ENCODE measurements at regions not wholly inside any gene's neighbourhood (a gene's known extent, or its start where the extent isn't known, plus 50 kb on each side); places are given as distances from the start of the nearest gene placed in this dataset.

DNA sequence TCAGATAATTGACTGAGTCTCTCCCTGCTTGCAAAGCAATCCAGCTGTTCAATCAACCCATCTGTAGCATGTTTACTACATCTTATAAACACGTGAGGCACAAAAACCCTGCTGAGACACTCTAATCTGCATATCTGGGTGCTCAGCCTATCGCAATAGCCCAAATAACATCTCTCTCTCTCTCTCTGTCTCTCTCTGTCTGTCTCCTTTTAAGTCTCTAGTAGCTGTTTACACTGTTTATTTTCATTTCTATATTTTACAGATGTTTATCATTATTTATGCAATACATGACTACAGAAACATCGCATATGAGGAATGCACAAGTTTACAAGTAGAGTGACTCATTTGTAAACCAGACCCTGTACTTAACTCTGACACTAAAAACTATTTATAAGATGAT is 422.1 kb upstream of the DSEL start:
- Histone ChIP-seq H3K23me2 (ENCODE audit: low read depth, low read length) (no peaks in the 10 kb centered on the region), H4K8ac (ENCODE audit: extremely low read depth, insufficient read depth, low read length) (no peak overlapping the region), H3K4ac (replicated peaks; ENCODE audit: insufficient read length, low read depth, low read length) (no peak overlapping the region), H2BK120ac (replicated peaks; ENCODE audit: low read depth, low read length) (no peak overlapping the region), H3K79me2 (ENCODE audit: control insufficient read depth in 1 of 2, insufficient read depth in 2 of 2, low read length in 2 of 2) (no peaks in the 10 kb centered on the region), H3K4me3 (ENCODE audit: extremely low read depth in 1 of 4, insufficient read depth in 2 of 4, low read depth in 3 of 4, low read length in 4 of 4) (no peak overlapping the region), H3K27ac (ENCODE audit: low read depth, low read length) (no peak overlapping the region), H2BK20ac (ENCODE audit: low read length) (no peak overlapping the region), H2BK5ac (ENCODE audit: low read depth, low read length) (no peak overlapping the region), H4K91ac (replicated peaks; ENCODE audit: insufficient read length, low read length) (no peak overlapping the region), H3K56ac (replicated peaks; ENCODE audit: insufficient read length, low read depth, low read length) (no peak overlapping the region), H2BK12ac (ENCODE audit: low read depth, low read length) (no peak overlapping the region), H3K18ac (ENCODE audit: extremely low read depth, low read length) (no peak overlapping the region), H3K9ac (replicated peaks in 1 of 4; ENCODE audit: extremely low read depth in 1 of 4, low read depth in 3 of 4, low read length in 3 of 4) (no peak overlapping the region), H3K36me3 (ENCODE audit: control insufficient read depth in 2 of 4, insufficient read depth in 4 of 4, low read length in 3 of 4) (no peaks in the 10 kb centered on the region), H3K4me1 (replicated peaks in 1 of 4; ENCODE audit: control insufficient read depth in 3 of 4, insufficient read depth in 4 of 4, low read length in 3 of 4) (no peaks in the 10 kb centered on the region), H3K4me2 (ENCODE audit: insufficient read depth in 1 of 2, low read depth in 2 of 2, low read length in 2 of 2) (no peak overlapping the region), H4K5ac (ENCODE audit: insufficient read length, low read depth, low read length) (no peak overlapping the region), H3K14ac (ENCODE audit: insufficient read length) (no peak overlapping the region), H2AFZ (ENCODE audit: low read length) (0 out of 2 replicates have a peak overlapping the region, but pooled peaks have one; percentile 21), H3K27me3 (replicated peaks in 1 of 4; ENCODE audit: control insufficient read depth in 3 of 4, extremely low read depth in 1 of 4, insufficient read depth in 3 of 4, low read length in 3 of 4) (no peaks in the 10 kb centered on the region), H3K9me3 (ENCODE audit: insufficient read depth in 2 of 2, low read depth in 1 of 2, low read length in 1 of 2) (peaks cover 0 to 2% of the 10 kb centered on the region in 2 experiments; a peak in 1 of 4 replicates), H2BK15ac (ENCODE audit: low read length) (no peak overlapping the region), H4K20me1 (replicated peaks in 1 of 2; ENCODE audit: control insufficient read depth in 1 of 2, insufficient read depth in 2 of 2, low read length in 2 of 2) (no peaks in the 10 kb centered on the region), H3K23ac (ENCODE audit: insufficient read length) (no peak overlapping the region), H2AK5ac (ENCODE audit: low read depth, low read length) (no peak overlapping the region), H3K79me1 (ENCODE audit: low read depth, low read length) (no peaks in the 10 kb centered on the region)
- no peak for DNase-seq (ENCODE audit: low read depth in 1 of 2, low spot score in 2 of 2)
- no peak for FAIRE-seq
- TF ChIP-seq NRF1 (IDR thresholded peaks at IDR 0.05; ENCODE audit: low read depth, low read length) (no peak), CEBPB (IDR thresholded peaks at IDR 0.05; ENCODE audit: low read depth, low read length) (no peak), SIRT6 (IDR thresholded peaks at IDR 0.05; ENCODE audit: low read length) (no peak), BCL11A (IDR thresholded peaks at IDR 0.05; ENCODE audit: low read depth in 2 of 2, low read length in 2 of 2) (no peak), BACH1 (IDR thresholded peaks at IDR 0.05; ENCODE audit: low read length) (no peak), BRCA1 (IDR thresholded peaks at IDR 0.05; ENCODE audit: low read depth, low read length) (no peak), TAF7 (optimal IDR thresholded peaks at IDR 0.05; ENCODE audit: borderline replicate concordance, low read depth, low read length) (no peak), SP2 (IDR thresholded peaks at IDR 0.05; ENCODE audit: low read length) (no peak)
- TF ChIP-seq, protein P1, sequence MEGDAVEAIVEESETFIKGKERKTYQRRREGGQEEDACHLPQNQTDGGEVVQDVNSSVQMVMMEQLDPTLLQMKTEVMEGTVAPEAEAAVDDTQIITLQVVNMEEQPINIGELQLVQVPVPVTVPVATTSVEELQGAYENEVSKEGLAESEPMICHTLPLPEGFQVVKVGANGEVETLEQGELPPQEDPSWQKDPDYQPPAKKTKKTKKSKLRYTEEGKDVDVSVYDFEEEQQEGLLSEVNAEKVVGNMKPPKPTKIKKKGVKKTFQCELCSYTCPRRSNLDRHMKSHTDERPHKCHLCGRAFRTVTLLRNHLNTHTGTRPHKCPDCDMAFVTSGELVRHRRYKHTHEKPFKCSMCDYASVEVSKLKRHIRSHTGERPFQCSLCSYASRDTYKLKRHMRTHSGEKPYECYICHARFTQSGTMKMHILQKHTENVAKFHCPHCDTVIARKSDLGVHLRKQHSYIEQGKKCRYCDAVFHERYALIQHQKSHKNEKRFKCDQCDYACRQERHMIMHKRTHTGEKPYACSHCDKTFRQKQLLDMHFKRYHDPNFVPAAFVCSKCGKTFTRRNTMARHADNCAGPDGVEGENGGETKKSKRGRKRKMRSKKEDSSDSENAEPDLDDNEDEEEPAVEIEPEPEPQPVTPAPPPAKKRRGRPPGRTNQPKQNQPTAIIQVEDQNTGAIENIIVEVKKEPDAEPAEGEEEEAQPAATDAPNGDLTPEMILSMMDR (IDR thresholded peaks at IDR 0.05; ENCODE audit: control extremely low read depth in 1 of 3, insufficient read depth in 1 of 3, low read depth in 1 of 3, low read length in 3 of 3) = no peak
- ChIA-PET CTCF (ENCODE audit: partially characterized antibody) (interaction anchor here (0.6 kb wide), 1 partner anchor 394 kb away, joined by 3 read pairs; no protein-coding TSS in a partner anchor), POLR2A (ENCODE audit: partially characterized antibody) (no interaction called here)
- 88% methylated on average over 3 of the region's 3 CpGs; no CpG with 5 or more reads in 1 of the 2 experiments for WGBS, 2 experiments (ENCODE audit: extremely low coverage in 1 of 2, insufficient coverage in 1 of 2, insufficient read length in 1 of 2, insufficient replicate concordance in 2 of 2, low coverage in 1 of 2, low lambda C conversion rate in 2 of 2, missing lambda C conversion rate in 1 of 2)
